ENCODE measurements at regions not wholly inside any gene's neighbourhood (a gene's known extent, or its start where the extent isn't known, plus 50 kb on each side); places are given as distances from the start of the nearest gene placed in this dataset.

DNA sequence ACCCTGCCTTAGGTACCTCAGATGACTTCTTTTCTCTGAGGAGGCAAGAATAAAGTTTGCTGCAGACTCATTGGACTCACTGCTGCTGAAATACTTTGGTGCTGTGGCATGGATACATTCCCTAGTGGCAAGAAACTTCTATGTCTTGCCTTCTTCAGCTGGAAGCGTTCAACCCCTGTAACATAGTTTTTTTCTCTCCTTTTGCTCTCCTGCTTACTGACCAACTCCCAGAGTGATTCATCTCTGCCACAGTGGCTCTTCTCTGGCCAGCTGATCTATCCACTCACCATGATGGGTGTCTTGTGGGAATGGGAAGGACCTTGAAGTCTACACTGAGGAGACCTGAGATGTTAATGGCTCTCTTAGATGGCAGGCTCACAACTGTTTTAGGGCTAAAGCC lies 309.3 kb upstream of the LRRTM4 start:
- no peaks in the 10 kb centered on the region for H4K20me1 ChIP-seq (ENCODE audit: control insufficient read depth, insufficient read depth, insufficient read length)
- no peak overlapping the region for H3K18ac ChIP-seq (ENCODE audit: insufficient read length, low read depth, low read length)
- no peak overlapping the region for H4K91ac ChIP-seq (ENCODE audit: insufficient read length, low read depth, low read length)
- Mint-ChIP-seq H3K36me3 (ENCODE audit: insufficient read depth in 1 of 3, low read depth in 3 of 3) (peaks cover 33 to 61% (median 35%) of the 10 kb centered on the region in 3 experiments), H3K4me1 (peaks cover 15 to 16% of the 10 kb centered on the region in 2 experiments), H3K27ac (no peak overlapping the region), H3K9me3 (peaks cover 42 to 53% of the 10 kb centered on the region in 2 experiments), H3K4me3 (no peak overlapping the region), H3K27me3 (ENCODE audit: low read depth) (peaks cover 3% of the 10 kb centered on the region; the same call in 1 of the 2 replicates)
- TF ChIP-seq, protein P1, sequence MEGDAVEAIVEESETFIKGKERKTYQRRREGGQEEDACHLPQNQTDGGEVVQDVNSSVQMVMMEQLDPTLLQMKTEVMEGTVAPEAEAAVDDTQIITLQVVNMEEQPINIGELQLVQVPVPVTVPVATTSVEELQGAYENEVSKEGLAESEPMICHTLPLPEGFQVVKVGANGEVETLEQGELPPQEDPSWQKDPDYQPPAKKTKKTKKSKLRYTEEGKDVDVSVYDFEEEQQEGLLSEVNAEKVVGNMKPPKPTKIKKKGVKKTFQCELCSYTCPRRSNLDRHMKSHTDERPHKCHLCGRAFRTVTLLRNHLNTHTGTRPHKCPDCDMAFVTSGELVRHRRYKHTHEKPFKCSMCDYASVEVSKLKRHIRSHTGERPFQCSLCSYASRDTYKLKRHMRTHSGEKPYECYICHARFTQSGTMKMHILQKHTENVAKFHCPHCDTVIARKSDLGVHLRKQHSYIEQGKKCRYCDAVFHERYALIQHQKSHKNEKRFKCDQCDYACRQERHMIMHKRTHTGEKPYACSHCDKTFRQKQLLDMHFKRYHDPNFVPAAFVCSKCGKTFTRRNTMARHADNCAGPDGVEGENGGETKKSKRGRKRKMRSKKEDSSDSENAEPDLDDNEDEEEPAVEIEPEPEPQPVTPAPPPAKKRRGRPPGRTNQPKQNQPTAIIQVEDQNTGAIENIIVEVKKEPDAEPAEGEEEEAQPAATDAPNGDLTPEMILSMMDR (conservative IDR thresholded peaks at IDR 0.05): no peak
- no CpG with 5 or more reads among the region's 1 CpG for whole genome bisulfite sequencing (ENCODE audit: extremely low coverage, insufficient read length, low lambda C conversion rate)
- no peaks in the 10 kb centered on the region for H3K79me1 ChIP-seq (ENCODE audit: insufficient read depth, low read depth, low read length, poor library complexity, severe bottlenecking)
- no peak overlapping the region for H2BK20ac ChIP-seq (ENCODE audit: low read depth, low read length, poor library complexity, severe bottlenecking)
- no peak overlapping the region for H2BK15ac ChIP-seq (ENCODE audit: low read depth, low read length)
- no peaks in the 10 kb centered on the region for H3K27me3 ChIP-seq (ENCODE audit: insufficient read depth, low read length)
- H4K5ac ChIP-seq (ENCODE audit: insufficient read length, low read depth, low read length): no peak overlapping the region
- no peaks in the 10 kb centered on the region for H3K23me2 ChIP-seq (ENCODE audit: insufficient read length, low read depth, low read length, poor library complexity, severe bottlenecking)
- H3K4me2 ChIP-seq (ENCODE audit: insufficient read depth, insufficient read length, low read length): no peak overlapping the region
- H2BK12ac ChIP-seq (ENCODE audit: insufficient read length, low read depth, low read length): no peak overlapping the region
- no peak overlapping the region for H2BK120ac ChIP-seq (ENCODE audit: low read depth, low read length, poor library complexity, severe bottlenecking)
- H3K4ac ChIP-seq (ENCODE audit: low read depth, low read length): no peak overlapping the region
- no peak overlapping the region for H2BK5ac ChIP-seq (ENCODE audit: insufficient read length, low read length)
- no peak for DNase-seq
- no peaks in the 10 kb centered on the region; the same call in 1 of the 2 replicates for H3K4me1 ChIP-seq (ENCODE audit: insufficient read depth, low read length)
- H3K9me3 ChIP-seq (ENCODE audit: control insufficient read depth, low read depth, low read length): peaks cover 39% of the 10 kb centered on the region
- H3K79me2 ChIP-seq (ENCODE audit: insufficient read depth, low read length): no peaks in the 10 kb centered on the region
- H2AFZ ChIP-seq (ENCODE audit: low read length): no peak overlapping the region
- H3K9ac ChIP-seq (ENCODE audit: extremely low read depth, insufficient read length, low read length): no peak overlapping the region
- no peak overlapping the region for H4K8ac ChIP-seq (replicated peaks; ENCODE audit: insufficient read length, low read depth, low read length)
- H3K14ac ChIP-seq (ENCODE audit: insufficient read depth, low read length): no peak overlapping the region
- H3K27ac ChIP-seq (ENCODE audit: insufficient read length, low read depth, low read length): no peak overlapping the region
- no peak overlapping the region for H3T11ph ChIP-seq (ENCODE audit: low read length)
- H3K56ac ChIP-seq (ENCODE audit: insufficient read length, low read depth, low read length): no peak overlapping the region
- H3K23ac ChIP-seq (ENCODE audit: insufficient read length, low read depth, low read length): no peak overlapping the region
- no peak overlapping the region for H2AK5ac ChIP-seq (ENCODE audit: insufficient read length, low read length)

Measured in H9 (cell line).